Keratinocyte (primary cell): ENCODE measurements at regions not wholly inside any gene's neighbourhood (a gene's known extent, or its start where the extent isn't known, plus 50 kb on each side); places are given as distances from the start of the nearest gene placed in this dataset.

Experiments
- DNase-seq: peaks from one replicate; pipeline ENCODE4 v3.0.0-alpha.2; 2011; ENCODE audit warnings: low read depth, missing footprints, low spot score
- FAIRE-seq: peaks from 2 replicates; lab custom pipeline; 2011; peaks lifted over from hg19 to GRCh38; lab: Jason Lieb, UNC
- H2AFZ ChIP-seq: 2 replicates; pipeline ENCODE4 v1.6.0; 2012; ENCODE audit warnings: low read length, control low read depth, inconsistent platforms; ENCODE audit not compliant: control insufficient read depth
- H3K27ac ChIP-seq: 2 replicates; pipeline ENCODE4 v1.5.1; 2011; ENCODE audit warnings: low read length; ENCODE audit not compliant: control insufficient read depth, insufficient read depth
- H3K27me3 ChIP-seq: 3 replicates; pipeline ENCODE4 v1.6.0; 2011; ENCODE audit warnings: low read length; ENCODE audit not compliant: control insufficient read depth, insufficient read depth; ENCODE audit errors: extremely low read depth
- H3K36me3 ChIP-seq, 2 experiments: 2 replicates in 1 of 2; 3 replicates in 1 of 2; pipeline ENCODE4 v1.5.1; 2011; ENCODE audit warnings: low read length in 2 of 2, mild to moderate bottlenecking in 1 of 2; ENCODE audit not compliant: control insufficient read depth in 2 of 2, insufficient read depth in 2 of 2; ENCODE audit errors: extremely low read depth in 1 of 2
- H3K4me1 ChIP-seq: 3 replicates; pipeline ENCODE4 v1.5.1; 2011; ENCODE audit warnings: low read length; ENCODE audit not compliant: control insufficient read depth, insufficient read depth; ENCODE audit errors: extremely low read depth
- H3K4me2 ChIP-seq: 3 replicates; pipeline ENCODE4 v1.6.0; 2011; ENCODE audit warnings: low read depth, low read length; ENCODE audit not compliant: control insufficient read depth, insufficient read depth; ENCODE audit errors: extremely low read depth
- H3K4me3 ChIP-seq, 3 experiments: fragments of 200-600 bp in 1 of 3; sonication (generic) in 1 of 3; 2 replicates in 2 of 3; 3 replicates in 1 of 3; pipeline ENCODE4 v1.5.1; 2011 to 2016; ENCODE audit warnings: low read length in 3 of 3, mild to moderate bottlenecking in 3 of 3, control low read depth in 2 of 3, inconsistent platforms in 1 of 3, low read depth in 1 of 3, mixed read lengths in 1 of 3, mixed run types in 1 of 3, moderate library complexity in 1 of 3; ENCODE audit not compliant: control insufficient read depth in 2 of 3, insufficient read depth in 2 of 3; ENCODE audit errors: extremely low read depth in 1 of 3
- H3K79me2 ChIP-seq: 2 replicates; pipeline ENCODE4 v1.6.0; 2012; ENCODE audit warnings: low read length; ENCODE audit not compliant: control insufficient read depth, insufficient read depth
- H3K9ac ChIP-seq: 3 replicates; pipeline ENCODE4 v1.6.0; 2011; ENCODE audit warnings: low read length; ENCODE audit not compliant: control insufficient read depth, insufficient read depth; ENCODE audit errors: extremely low read depth
- H3K9me1 ChIP-seq: 3 replicates; pipeline ENCODE4 v1.6.0; 2011; ENCODE audit warnings: low read length; ENCODE audit not compliant: control insufficient read depth, insufficient read depth; ENCODE audit errors: extremely low read depth
- H3K9me3 ChIP-seq: 2 replicates; pipeline ENCODE4 v1.5.1; 2012; ENCODE audit warnings: low read depth, low read length; ENCODE audit not compliant: control insufficient read depth
- H4K20me1 ChIP-seq: 3 replicates; pipeline ENCODE4 v1.6.0; 2011; ENCODE audit warnings: low read length; ENCODE audit not compliant: control insufficient read depth, insufficient read depth; ENCODE audit errors: extremely low read depth
- EZH2 ChIP-seq: IDR thresholded peaks from one replicate; pipeline ENCODE4 v1.6.1; 2012; ENCODE audit warnings: inconsistent platforms, mild to moderate bottlenecking, low read length, moderate library complexity
- dilution Hi-C: fragments of 300-500 bp; cut with MboI; formaldehyde crosslinking; loops from one replicate; pipeline ENCODE4 v1.7.0; 2020; ENCODE audit warnings: low sequenced_read_pairs; ENCODE audit not compliant: extremely low pct_ligation_motif_present
- TF ChIP-seq, protein P1 (sequence below), 3 experiments: IDR thresholded peaks in 1 of 3; conservative IDR thresholded peaks in 1 of 3; optimal IDR thresholded peaks in 1 of 3; 2 replicates in 2 of 3; 3 replicates in 1 of 3; pipeline versions ENCODE3 to v1.5.1; 2011; ENCODE audit warnings: low read length in 3 of 3, mild to moderate bottlenecking in 3 of 3, moderate library complexity in 2 of 3, control low read depth in 1 of 3, inconsistent platforms in 1 of 3; ENCODE audit not compliant: insufficient read depth in 2 of 3; ENCODE audit errors: extremely low read depth in 1 of 3

DNA sequence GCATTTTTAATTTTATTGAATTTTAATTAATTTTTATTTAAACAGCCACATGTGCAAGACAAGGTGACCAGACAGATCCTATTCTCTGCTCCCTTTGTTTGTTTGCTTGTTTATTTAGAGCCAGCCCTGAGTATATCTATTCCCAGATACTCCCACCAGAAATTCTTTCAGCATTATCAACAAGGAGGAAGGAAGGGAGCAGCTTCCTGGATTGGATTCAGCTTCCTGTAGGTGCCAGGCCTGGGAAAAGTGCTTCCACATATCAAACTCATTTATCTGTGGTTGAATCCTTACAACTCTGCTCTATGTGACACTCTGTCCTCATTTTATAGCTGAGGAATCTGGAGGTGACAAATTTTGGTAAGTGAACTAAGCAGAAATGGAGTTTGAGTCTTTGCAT lies 60.5 kb upstream of the KLF7 start:
- DNase-seq, result no peak
- Histone ChIP-seq H3K27ac (no peak overlapping the region), H3K4me3 (no peak overlapping the region), H3K79me2 (no peaks in the 10 kb centered on the region), H3K9me3 (no peaks in the 10 kb centered on the region), H3K36me3 (no peaks in the 10 kb centered on the region), H3K4me1 (peaks cover 29% of the 10 kb centered on the region), H2AFZ (peak overlapping the region; percentile 70), H3K9ac (no peak overlapping the region), H4K20me1 (no peaks in the 10 kb centered on the region), H3K27me3 (no peaks in the 10 kb centered on the region), H3K9me1 (no peaks in the 10 kb centered on the region), H3K4me2 (no peak overlapping the region)
- dilution Hi-C loops, result no loop called here
- TF ChIP-seq, protein P1, sequence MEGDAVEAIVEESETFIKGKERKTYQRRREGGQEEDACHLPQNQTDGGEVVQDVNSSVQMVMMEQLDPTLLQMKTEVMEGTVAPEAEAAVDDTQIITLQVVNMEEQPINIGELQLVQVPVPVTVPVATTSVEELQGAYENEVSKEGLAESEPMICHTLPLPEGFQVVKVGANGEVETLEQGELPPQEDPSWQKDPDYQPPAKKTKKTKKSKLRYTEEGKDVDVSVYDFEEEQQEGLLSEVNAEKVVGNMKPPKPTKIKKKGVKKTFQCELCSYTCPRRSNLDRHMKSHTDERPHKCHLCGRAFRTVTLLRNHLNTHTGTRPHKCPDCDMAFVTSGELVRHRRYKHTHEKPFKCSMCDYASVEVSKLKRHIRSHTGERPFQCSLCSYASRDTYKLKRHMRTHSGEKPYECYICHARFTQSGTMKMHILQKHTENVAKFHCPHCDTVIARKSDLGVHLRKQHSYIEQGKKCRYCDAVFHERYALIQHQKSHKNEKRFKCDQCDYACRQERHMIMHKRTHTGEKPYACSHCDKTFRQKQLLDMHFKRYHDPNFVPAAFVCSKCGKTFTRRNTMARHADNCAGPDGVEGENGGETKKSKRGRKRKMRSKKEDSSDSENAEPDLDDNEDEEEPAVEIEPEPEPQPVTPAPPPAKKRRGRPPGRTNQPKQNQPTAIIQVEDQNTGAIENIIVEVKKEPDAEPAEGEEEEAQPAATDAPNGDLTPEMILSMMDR (optimal IDR thresholded peaks at IDR 0.05 in 1 of 3, IDR thresholded peaks at IDR 0.05 in 1 of 3, conservative IDR thresholded peaks at IDR 0.05 in 1 of 3; ENCODE audit: extremely low read depth in 1 of 3, insufficient read depth in 2 of 3, low read length in 3 of 3), result no peak
- TF ChIP-seq EZH2, result no peak
- peak; percentile 57 for FAIRE-seq

DNA sequence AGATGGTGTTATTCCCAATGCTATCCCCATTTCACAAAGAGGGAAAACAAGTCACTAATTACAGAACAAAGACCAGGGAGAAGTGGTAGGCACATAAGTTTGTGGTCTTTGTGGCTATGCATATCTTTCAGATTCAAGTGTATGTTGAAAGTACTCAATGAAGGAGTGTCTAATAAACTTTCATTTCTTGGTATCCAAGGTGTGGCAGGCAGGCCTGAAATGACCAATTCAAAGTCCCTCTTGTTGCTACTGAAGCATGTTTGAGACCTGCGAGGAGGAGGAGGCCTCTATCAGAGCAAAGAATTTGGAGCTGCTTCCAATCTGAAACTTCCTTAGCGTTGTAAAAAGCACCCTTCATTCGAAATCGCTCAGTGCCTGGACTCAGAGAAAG lies 60.9 kb upstream of the KLF7 start:
- Histone ChIP-seq H4K20me1 (no peaks in the 10 kb centered on the region), H3K36me3 (no peaks in the 10 kb centered on the region), H3K27ac (peak overlapping the region; percentile 20), H3K9me1 (no peaks in the 10 kb centered on the region), H2AFZ (peak overlapping the region; percentile 70), H3K4me2 (no peak overlapping the region), H3K9me3 (no peaks in the 10 kb centered on the region), H3K4me1 (peaks cover 33% of the 10 kb centered on the region), H3K79me2 (no peaks in the 10 kb centered on the region), H3K4me3 (no peak overlapping the region), H3K27me3 (no peaks in the 10 kb centered on the region), H3K9ac (no peak overlapping the region)
- FAIRE-seq, result no peak
- DNase-seq, result no peak
- dilution Hi-C loops, result no loop called here
- TF ChIP-seq, protein P1 (optimal IDR thresholded peaks at IDR 0.05 in 1 of 3, IDR thresholded peaks at IDR 0.05 in 1 of 3, conservative IDR thresholded peaks at IDR 0.05 in 1 of 3; ENCODE audit: extremely low read depth in 1 of 3, insufficient read depth in 2 of 3, low read length in 3 of 3), result no peak
- no peak for TF ChIP-seq EZH2
